SK-N-SH (cell line): ENCODE measurements at regions not wholly inside any gene's neighbourhood (a gene's known extent, or its start where the extent isn't known, plus 50 kb on each side); places are given as distances from the start of the nearest gene placed in this dataset.

ENCODE experiments used
- CTCF ChIA-PET: fragments of 300-600, 350-600 bp; formaldehyde crosslinking; extraction: SDS; loops from one replicate; lab custom pipeline; 2021; lab: Yijun Ruan, JAX
- POLR2A ChIA-PET: fragments of 350-600 bp; sonication (Branson Sonifier 250); formaldehyde crosslinking; extraction: SDS; loops from one replicate; lab custom pipeline; 2020; ENCODE audit warnings: antibody characterized with exemption, inconsistent platforms; lab: Yijun Ruan, JAX
- DNase-seq: peaks from one replicate; pipeline ENCODE4 v3.0.0; 2012
- H2AFZ ChIP-seq: fragments of 200-600 bp; sonication (generic); 2 replicates; pipeline ENCODE4 v1.8.1; 2016; ENCODE audit warnings: antibody characterized with exemption, mild to moderate bottlenecking, low read depth
- H3F3A ChIP-seq: fragments of 200-600 bp; sonication (generic); replicated peaks from 2 replicates; pipeline ENCODE3; 2016; ENCODE audit warnings: antibody characterized with exemption, mild to moderate bottlenecking; ENCODE audit not compliant: insufficient read depth
- H3K27ac ChIP-seq, 2 experiments: fragments of 200-500 bp in 1 of 2; fragments of 200-600 bp in 1 of 2; sonication (Bioruptor generic) in 1 of 2; sonication (generic), shearing (Covaris generic) in 1 of 2; 2 replicates each; pipeline versions ENCODE4 v1.5.1 to v1.6.1; 2014 to 2016; ENCODE audit warnings: low read depth in 2 of 2, inconsistent platforms in 1 of 2, low read length in 1 of 2, mild to moderate bottlenecking in 1 of 2, mixed read lengths in 1 of 2
- H3K27me3 ChIP-seq: fragments of 200-600 bp; sonication (generic), shearing (Covaris generic); 2 replicates; pipeline ENCODE4 v1.6.1; 2016; ENCODE audit warnings: mixed run types; ENCODE audit not compliant: insufficient read depth
- H3K36me3 ChIP-seq, 2 experiments: fragments of 200-500 bp in 1 of 2; fragments of 200-600 bp in 1 of 2; sonication (Bioruptor generic) in 1 of 2; sonication (generic) in 1 of 2; replicated peaks in 1 of 2; 2 replicates each; pipeline versions ENCODE3 to v1.5.1; 2014 to 2016; ENCODE audit warnings: low read length in 1 of 2, mild to moderate bottlenecking in 1 of 2; ENCODE audit not compliant: insufficient read depth in 2 of 2, control insufficient read depth in 1 of 2
- H3K4me1 ChIP-seq, 2 experiments: fragments of 200-500 bp in 1 of 2; fragments of 200-600 bp in 1 of 2; sonication (Bioruptor generic) in 1 of 2; sonication (generic), shearing (Covaris generic) in 1 of 2; 2 replicates each; pipeline versions ENCODE4 v1.5.1 to v1.6.1; 2014 to 2016; ENCODE audit warnings: low read depth in 1 of 2, low read length in 1 of 2, mixed run types in 1 of 2; ENCODE audit not compliant: insufficient read depth in 2 of 2, control insufficient read depth in 1 of 2
- H3K4me2 ChIP-seq: fragments of 200-600 bp; sonication (generic), shearing (Covaris generic); 2 replicates; pipeline ENCODE4 v1.6.1; 2017; ENCODE audit warnings: mixed run types
- H3K4me3 ChIP-seq, 2 experiments: fragments of 200-500 bp in 1 of 2; fragments of 200-600 bp in 1 of 2; sonication (Bioruptor generic) in 1 of 2; sonication (generic), shearing (Covaris generic) in 1 of 2; 2 replicates each; pipeline versions ENCODE4 v1.5.1 to v1.8.1; 2014 to 2016; ENCODE audit warnings: low read depth in 2 of 2, inconsistent platforms in 1 of 2, low read length in 1 of 2, mild to moderate bottlenecking in 1 of 2, mixed read lengths in 1 of 2, moderate library complexity in 1 of 2
- H3K79me2 ChIP-seq: fragments of 200-600 bp; sonication (generic); 2 replicates; pipeline ENCODE4 v1.8.1; 2017; ENCODE audit warnings: mild to moderate bottlenecking; ENCODE audit not compliant: insufficient read depth
- H3K9ac ChIP-seq: fragments of 200-600 bp; sonication (generic); 2 replicates; pipeline ENCODE4 v1.6.1; 2017; ENCODE audit warnings: mixed run types
- H3K9me2 ChIP-seq: fragments of 200-600 bp; sonication (generic); 2 replicates; pipeline ENCODE4 v1.6.1; 2017; ENCODE audit warnings: mixed run types
- H3K9me3 ChIP-seq: fragments of 200-600 bp; sonication (generic); 2 replicates; pipeline ENCODE4 v1.6.1; 2017; ENCODE audit warnings: mixed run types, mild to moderate bottlenecking, moderate library complexity
- H4K20me1 ChIP-seq: fragments of 200-600 bp; sonication (generic); 2 replicates; pipeline ENCODE4 v1.6.1; 2017; ENCODE audit warnings: mild to moderate bottlenecking, mixed run types; ENCODE audit not compliant: insufficient read depth
- CTCF ChIP-seq: fragments of 200-600 bp; sonication (generic); IDR thresholded peaks from 2 replicates; pipeline ENCODE4 v1.6.1; 2017; ENCODE audit warnings: antibody characterized with exemption, mild to moderate bottlenecking, moderate library complexity
- EP300 ChIP-seq, 2 experiments: IDR thresholded peaks; 2 replicates each; pipeline versions ENCODE4 v1.4.0 to v1.6.1; 2012; ENCODE audit warnings: borderline replicate concordance in 1 of 2, low read depth in 1 of 2, low read length in 1 of 2
- FOSL2 ChIP-seq: IDR thresholded peaks from 2 replicates; pipeline ENCODE4 v1.4.0; 2012; ENCODE audit warnings: low read depth, mild to moderate bottlenecking, moderate library complexity, borderline replicate concordance
- FOXM1 ChIP-seq: IDR thresholded peaks from 2 replicates; pipeline ENCODE4 v1.4.0; 2012; ENCODE audit warnings: low read depth, mild to moderate bottlenecking
- GATA2 ChIP-seq: sonication (generic); formaldehyde crosslinking; IDR thresholded peaks from 2 replicates; pipeline ENCODE4 v1.5.0; 2020; ENCODE audit warnings: mild to moderate bottlenecking, missing genetic modification reagents
- MAX ChIP-seq: IDR thresholded peaks from 2 replicates; pipeline ENCODE4 v1.4.0; 2012; ENCODE audit warnings: low read depth
- MXI1 ChIP-seq: IDR thresholded peaks from 2 replicates; pipeline ENCODE4 v1.6.1; 2012; ENCODE audit warnings: mild to moderate bottlenecking, low read depth, low read length, improper control_type of control experiment
- NFIC ChIP-seq: IDR thresholded peaks from 2 replicates; pipeline ENCODE4 v1.4.0; 2012; ENCODE audit warnings: borderline replicate concordance
- PBX3 ChIP-seq: IDR thresholded peaks from 2 replicates; pipeline ENCODE4; 2012
- POLR2AphosphoS5 ChIP-seq: IDR thresholded peaks from 2 replicates; pipeline ENCODE4 v1.6.1; 2012; ENCODE audit warnings: low read depth, low read length
- RAD21 ChIP-seq: IDR thresholded peaks from 2 replicates; pipeline ENCODE4 v1.6.1; 2012; ENCODE audit warnings: mild to moderate bottlenecking, low read length
- TEAD4 ChIP-seq: IDR thresholded peaks from 2 replicates; pipeline ENCODE4 v1.4.0; 2012; ENCODE audit warnings: mild to moderate bottlenecking, borderline replicate concordance; ENCODE audit not compliant: insufficient read depth
- USF2 ChIP-seq: fragments of 150-350 bp; IDR thresholded peaks from 2 replicates; pipeline ENCODE4 v1.6.1; 2017; ENCODE audit warnings: antibody characterized with exemption, low read length, low read depth, borderline replicate concordance
- WGBS: methylation state at CpG from one replicate; pipeline ENCODE4 v1.1.6; 2017; ENCODE audit warnings: low lambda C conversion rate; 5-methylcytosine and 5-hydroxymethylcytosine counted together

GRCh38 chr12:84627593-84627992 lies 285.0 kb downstream of the SLC6A15 start:
- CTCF ChIA-PET = no interaction called here
- Histone ChIP-seq H3K27ac (no peak overlapping the region), H3K4me1 (peaks cover 0 to 2% of the 10 kb centered on the region in 2 experiments; a peak in 2 of 4 replicates), H3K36me3 (no peaks in the 10 kb centered on the region), H2AFZ (no peak overlapping the region), H3K79me2 (no peaks in the 10 kb centered on the region), H3F3A (no peaks in the 10 kb centered on the region), H3K4me3 (no peak overlapping the region), H3K9me3 (no peaks in the 10 kb centered on the region), H3K9ac (no peak overlapping the region), H3K27me3 (no peaks in the 10 kb centered on the region), H3K9me2 (no peaks in the 10 kb centered on the region), H3K4me2 (no peak overlapping the region), H4K20me1 (no peaks in the 10 kb centered on the region)
- no peak for DNase-seq
- TF ChIP-seq MAX = no peak
- TF ChIP-seq CTCF = no peak
- no peak for TF ChIP-seq PBX3
- TF ChIP-seq RAD21 = no peak
- WGBS = 81% methylated on average over 3 of the region's 3 CpGs
- POLR2A ChIA-PET = no interaction called here

- H2AFZ ChIP-seq = no peak overlapping the region
- H3K9me3 ChIP-seq = no peaks in the 10 kb centered on the region
- no peak overlapping the region for H3K4me3 ChIP-seq
- H4K20me1 ChIP-seq = no peaks in the 10 kb centered on the region
- no peaks in the 10 kb centered on the region for H3F3A ChIP-seq
- no peaks in the 10 kb centered on the region for H3K27me3 ChIP-seq
- no peak overlapping the region for H3K4me2 ChIP-seq
- CTCF ChIA-PET = interaction anchor here (0.6 kb wide), 1 partner anchor 9 kb away, joined by 3 read pairs; no protein-coding TSS in a partner anchor
- no peaks in the 10 kb centered on the region; a peak in 2 of 4 replicates for H3K4me1 ChIP-seq
- 75% methylated on average over 1 of the region's 1 CpG for WGBS
- H3K27ac ChIP-seq = no peak overlapping the region
- H3K9ac ChIP-seq = no peak overlapping the region
- DNase-seq = no peak
- POLR2A ChIA-PET = no interaction called here
- TF ChIP-seq TEAD4 = no peak
- no peak for TF ChIP-seq FOXM1
- no peak for TF ChIP-seq FOSL2
- TF ChIP-seq NFIC = no peak
- no peak for TF ChIP-seq CTCF
- no peak for TF ChIP-seq USF2
- no peak for TF ChIP-seq POLR2AphosphoS5
- no peak for TF ChIP-seq GATA2 (CRISPR knock-in tag)
- TF ChIP-seq MXI1 = no peak
- TF ChIP-seq EP300 (IDR thresholded peaks at IDR 0.05; ENCODE audit: borderline replicate concordance in 1 of 2, low read depth in 1 of 2, low read length in 1 of 2) = no peak
- H3K9me2 ChIP-seq = no peaks in the 10 kb centered on the region
- H3K36me3 ChIP-seq = no peaks in the 10 kb centered on the region
- H3K79me2 ChIP-seq = no peaks in the 10 kb centered on the region
Measured at GRCh38 chr12:84624601-84625000, 288.0 kb downstream of the SLC6A15 start.
